Mesenchymal stem cell (in vitro differentiated cells and primary cell): ENCODE measurements at regions not wholly inside any gene's neighbourhood (a gene's known extent, or its start where the extent isn't known, plus 50 kb on each side); places are given as distances from the start of the nearest gene placed in this dataset.

Source experiments
- DNase-seq: peaks from one replicate; pipeline ENCODE4 v3.0.0-alpha.2; 2013
- H2AFZ ChIP-seq: one replicate; pipeline ENCODE4 v1.6.1; 2013; ENCODE audit warnings: low read depth, mild to moderate bottlenecking, control low read depth, inconsistent platforms, low read length, moderate library complexity
- H2AK5ac ChIP-seq: 2 replicates; pipeline ENCODE4 v1.6.1; 2013; ENCODE audit warnings: low read length, moderate library complexity, mild to moderate bottlenecking, inconsistent platforms; ENCODE audit not compliant: severe bottlenecking
- H2BK120ac ChIP-seq: one replicate; pipeline ENCODE4 v1.6.1; 2013; ENCODE audit warnings: low read depth, mild to moderate bottlenecking, inconsistent platforms, low read length, moderate library complexity
- H2BK12ac ChIP-seq, 2 experiments: one replicate each; pipeline ENCODE4 v1.6.1; 2013; ENCODE audit warnings: inconsistent platforms in 2 of 2, low read length in 2 of 2, mild to moderate bottlenecking in 2 of 2, moderate library complexity in 2 of 2, control low read depth in 1 of 2
- H2BK15ac ChIP-seq: one replicate; pipeline ENCODE4 v1.6.1; 2013; ENCODE audit warnings: mild to moderate bottlenecking, low read depth, inconsistent platforms; ENCODE audit not compliant: poor library complexity, severe bottlenecking
- H2BK5ac ChIP-seq: 2 replicates; pipeline ENCODE4 v1.6.1; 2013; ENCODE audit warnings: low read depth, mild to moderate bottlenecking, low read length, control low read depth, inconsistent platforms; ENCODE audit not compliant: poor library complexity, severe bottlenecking
- H3K14ac ChIP-seq, 2 experiments: one replicate each; pipeline ENCODE4 v1.6.1; 2013; ENCODE audit warnings: inconsistent platforms in 2 of 2, low read length in 2 of 2, control low read depth in 1 of 2, mild to moderate bottlenecking in 1 of 2, moderate library complexity in 1 of 2
- H3K18ac ChIP-seq, 2 experiments: one replicate each; pipeline ENCODE4 v1.6.1; 2013; ENCODE audit warnings: inconsistent platforms in 2 of 2, low read length in 2 of 2, control low read depth in 1 of 2, low read depth in 1 of 2, mild to moderate bottlenecking in 1 of 2
- H3K23ac ChIP-seq, 2 experiments: one replicate each; pipeline ENCODE4 v1.6.1; 2013; ENCODE audit warnings: inconsistent platforms in 2 of 2, low read length in 2 of 2, mild to moderate bottlenecking in 2 of 2, moderate library complexity in 2 of 2, control low read depth in 1 of 2
- H3K27ac ChIP-seq: 2 replicates; pipeline ENCODE4 v1.5.1; 2013; ENCODE audit warnings: mild to moderate bottlenecking, moderate library complexity, low read length, control low read depth, inconsistent platforms; ENCODE audit not compliant: poor library complexity, severe bottlenecking
- H3K27me3 ChIP-seq, 2 experiments: 2 replicates each; pipeline versions ENCODE4 v1.6.1 to v1.7.0; 2013; ENCODE audit warnings: low read length in 2 of 2, mild to moderate bottlenecking in 2 of 2, moderate library complexity in 2 of 2, control low read depth in 1 of 2, inconsistent platforms in 1 of 2; ENCODE audit not compliant: control insufficient read depth in 1 of 2, insufficient read depth in 1 of 2
- H3K36me3 ChIP-seq, 2 experiments: 2 replicates each; pipeline versions ENCODE4 v1.6.1 to v1.7.0; 2013; ENCODE audit warnings: low read length in 2 of 2, control low read depth in 1 of 2, inconsistent platforms in 1 of 2, low read depth in 1 of 2, mild to moderate bottlenecking in 1 of 2; ENCODE audit not compliant: insufficient read depth in 2 of 2, control insufficient read depth in 1 of 2
- H3K4ac ChIP-seq, 2 experiments: one replicate each; pipeline ENCODE4 v1.6.1; 2013; ENCODE audit warnings: inconsistent platforms in 2 of 2, low read length in 2 of 2, mild to moderate bottlenecking in 2 of 2, moderate library complexity in 2 of 2, control low read depth in 1 of 2, low read depth in 1 of 2
- H3K4me1 ChIP-seq: 2 replicates; pipeline ENCODE4 v1.6.1; 2013; ENCODE audit warnings: low read depth, low read length, control low read depth; ENCODE audit not compliant: control insufficient read depth, insufficient read depth
- H3K4me2 ChIP-seq: 2 replicates; pipeline ENCODE4 v1.6.1; 2013; ENCODE audit warnings: low read length, mild to moderate bottlenecking, inconsistent platforms; ENCODE audit not compliant: poor library complexity, severe bottlenecking
- H3K4me3 ChIP-seq, 2 experiments: 2 replicates each; pipeline versions ENCODE4 v1.5.1 to v1.7.0; 2013; ENCODE audit warnings: low read length in 2 of 2, mild to moderate bottlenecking in 2 of 2, control low read depth in 1 of 2, low read depth in 1 of 2; ENCODE audit not compliant: insufficient read depth in 1 of 2
- H3K79me1 ChIP-seq: replicated peaks from 2 replicates; pipeline ENCODE4 v1.6.1; 2013; ENCODE audit warnings: mild to moderate bottlenecking, control low read depth, low read length, inconsistent platforms; ENCODE audit not compliant: poor library complexity, severe bottlenecking
- H3K9ac ChIP-seq: 2 replicates; pipeline ENCODE4 v1.7.0; 2013; ENCODE audit warnings: mild to moderate bottlenecking, low read length, moderate library complexity
- H3K9me3 ChIP-seq: 2 replicates; pipeline ENCODE4 v1.7.0; 2013; ENCODE audit warnings: mild to moderate bottlenecking, low read length; ENCODE audit not compliant: control insufficient read depth
- H4K8ac ChIP-seq: one replicate; pipeline ENCODE4 v1.6.1; 2013; ENCODE audit warnings: inconsistent platforms, mild to moderate bottlenecking, low read length, moderate library complexity
- H4K91ac ChIP-seq: one replicate; pipeline ENCODE4 v1.6.1; 2013; ENCODE audit warnings: mild to moderate bottlenecking, low read length, inconsistent platforms
- WGBS: methylation state at CpG from one replicate; pipeline ENCODE4 v1.1.7; 2013; ENCODE audit warnings: mixed read lengths; 5-methylcytosine and 5-hydroxymethylcytosine counted together

- peaks cover 7 to 43% of the 10 kb centered on the region in 2 experiments for H3K27me3 ChIP-seq
- H3K9me3 ChIP-seq, result no peaks in the 10 kb centered on the region
- no peak for DNase-seq
- H3K4ac ChIP-seq, result no peak overlapping the region
- no peak overlapping the region for H2BK15ac ChIP-seq
- H3K18ac ChIP-seq, result no peak overlapping the region
- H4K8ac ChIP-seq, result no peak overlapping the region
- no peaks in the 10 kb centered on the region for H3K79me1 ChIP-seq
- no peak overlapping the region for H3K4me2 ChIP-seq
- H2BK120ac ChIP-seq, result no peak overlapping the region
- no peak overlapping the region for H3K27ac ChIP-seq
- no peak overlapping the region for H3K14ac ChIP-seq
- no peak overlapping the region for H3K9ac ChIP-seq
- H2BK12ac ChIP-seq, result no peak overlapping the region
- no peak overlapping the region for H2AFZ ChIP-seq
- H3K4me3 ChIP-seq, result no peak overlapping the region
- peaks cover 8% of the 10 kb centered on the region for H3K4me1 ChIP-seq
- H3K36me3 ChIP-seq, result no peaks in the 10 kb centered on the region
- no peak overlapping the region for H3K23ac ChIP-seq
- H4K91ac ChIP-seq, result no peak overlapping the region
- no peak overlapping the region for H2BK5ac ChIP-seq
- WGBS, result 68% methylated on average over 7 of the region's 8 CpGs
- H2AK5ac ChIP-seq, result no peak overlapping the region
Measured at GRCh38 chr2:38432820-38433606, 55.9 kb upstream of the ATL2 start.

DNA sequence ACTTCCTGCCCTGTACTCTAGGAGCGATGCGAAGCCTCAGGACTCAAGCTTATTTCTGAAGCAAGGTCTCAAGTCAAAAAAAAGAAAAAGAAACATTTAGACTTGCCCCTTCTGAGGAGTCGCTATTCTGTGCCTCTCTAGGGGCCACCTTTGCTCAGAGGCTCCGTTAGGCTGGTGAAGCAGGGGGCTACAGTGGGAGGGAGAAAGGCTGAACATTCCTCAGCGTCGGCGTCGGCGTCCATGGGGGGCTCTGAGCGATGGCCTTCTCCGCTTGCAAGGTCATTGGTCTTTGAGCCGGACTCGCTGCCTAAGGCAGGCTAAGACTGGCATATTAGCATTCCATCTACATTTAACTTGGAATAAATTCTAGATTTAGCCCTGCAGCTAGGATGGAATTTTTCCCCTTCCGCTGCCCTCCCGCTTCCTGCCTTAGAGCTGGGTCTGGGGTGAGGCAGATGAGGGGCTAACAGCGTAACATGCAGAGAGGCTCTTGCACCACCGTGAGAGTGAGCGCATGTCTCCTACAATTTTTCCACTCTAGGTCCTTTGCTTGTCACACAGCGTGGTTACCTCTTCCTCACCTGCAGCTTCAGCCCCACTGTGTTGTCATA lies 53.6 kb upstream of the ATL2 start:
- Histone ChIP-seq H3K9ac (no peak overlapping the region), H3K36me3 (no peaks in the 10 kb centered on the region), H3K79me1 (no peaks in the 10 kb centered on the region), H3K4ac (no peak overlapping the region), H3K4me2 (no peak overlapping the region), H3K27ac (no peak overlapping the region), H3K27me3 (peaks cover 2 to 40% of the 10 kb centered on the region in 2 experiments), H3K4me1 (peaks cover 3% of the 10 kb centered on the region), H2BK12ac (no peak overlapping the region), H4K91ac (no peak overlapping the region), H3K9me3 (no peaks in the 10 kb centered on the region), H3K14ac (no peak overlapping the region), H2BK15ac (no peak overlapping the region), H2AFZ (no peak overlapping the region), H2BK120ac (no peak overlapping the region), H2BK5ac (no peak overlapping the region), H4K8ac (no peak overlapping the region), H3K18ac (no peak overlapping the region), H3K23ac (no peak overlapping the region), H2AK5ac (no peak overlapping the region), H3K4me3 (no peak overlapping the region)
- 79% methylated on average over 17 of the region's 19 CpGs for WGBS
- no peak for DNase-seq

DNA sequence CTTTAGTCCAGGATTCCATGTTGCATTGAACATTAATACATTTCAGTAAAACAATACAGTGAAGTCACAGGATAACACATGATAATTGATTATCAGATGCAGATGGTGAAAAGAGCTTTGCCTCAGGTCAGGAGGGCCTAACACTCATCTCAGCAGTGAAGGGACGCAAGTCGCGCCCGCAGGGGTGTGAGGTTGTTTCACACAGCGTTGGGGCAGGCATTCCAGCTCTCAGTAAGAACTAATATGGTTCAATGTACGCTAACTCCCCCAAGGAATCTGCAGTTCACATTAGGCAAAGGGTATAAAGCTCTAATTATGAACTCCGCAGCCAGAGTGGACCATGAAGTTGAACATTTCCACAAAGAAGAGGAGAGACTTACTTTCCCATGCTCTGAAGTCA lies 53.1 kb upstream of the ATL2 start:
- Histone ChIP-seq H3K18ac (no peak overlapping the region), H2AK5ac (no peak overlapping the region), H2BK5ac (no peak overlapping the region), H2AFZ (no peak overlapping the region), H3K36me3 (no peaks in the 10 kb centered on the region), H3K27me3 (peaks cover 2 to 39% of the 10 kb centered on the region in 2 experiments), H3K27ac (no peak overlapping the region), H3K4me3 (no peak overlapping the region), H4K91ac (no peak overlapping the region), H2BK12ac (no peak overlapping the region), H3K4ac (no peak overlapping the region), H3K9ac (no peak overlapping the region), H4K8ac (no peak overlapping the region), H3K4me2 (no peak overlapping the region), H3K23ac (no peak overlapping the region), H3K14ac (no peak overlapping the region), H2BK15ac (no peak overlapping the region), H3K79me1 (no peaks in the 10 kb centered on the region), H3K4me1 (peaks cover 3% of the 10 kb centered on the region), H3K9me3 (no peaks in the 10 kb centered on the region), H2BK120ac (no peak overlapping the region)
- WGBS, result 90% methylated on average over 7 of the region's 7 CpGs
- DNase-seq, result no peak

GRCh38 chr2:38427936-38428335 lies 50.9 kb upstream of the ATL2 start:
- Histone ChIP-seq H3K4me2 (no peak overlapping the region), H2AK5ac (no peak overlapping the region), H3K79me1 (no peaks in the 10 kb centered on the region), H3K18ac (no peak overlapping the region), H3K4me3 (no peak overlapping the region), H2BK15ac (no peak overlapping the region), H3K36me3 (no peaks in the 10 kb centered on the region), H4K8ac (no peak overlapping the region), H3K23ac (no peak overlapping the region), H3K9me3 (no peaks in the 10 kb centered on the region), H4K91ac (no peak overlapping the region), H3K4me1 (peaks cover 2% of the 10 kb centered on the region), H2BK5ac (no peak overlapping the region), H3K27me3 (peaks cover 2 to 30% of the 10 kb centered on the region in 2 experiments), H2BK12ac (no peak overlapping the region), H3K27ac (no peak overlapping the region), H2BK120ac (no peak overlapping the region), H3K9ac (no peak overlapping the region), H3K4ac (no peak overlapping the region), H3K14ac (no peak overlapping the region), H2AFZ (no peak overlapping the region)
- 74% methylated on average over 6 of the region's 6 CpGs for WGBS
- no peak for DNase-seq
